ENCODE measurements at regions not wholly inside any gene's neighbourhood (a gene's known extent, or its start where the extent isn't known, plus 50 kb on each side); places are given as distances from the start of the nearest gene placed in this dataset.

- ChIA-PET POLR2A (no interaction called here), CTCF (no interaction called here)
- intact Hi-C loops (cut with micrococcal nuclease), result no loop called here
- H3K4me1 Mint-ChIP-seq (ENCODE audit: insufficient read depth, unreplicated experiment), result peaks cover 10% of the 10 kb centered on the region
- no peaks in the 10 kb centered on the region for H3K27me3 Mint-ChIP-seq (ENCODE audit: insufficient read depth, unreplicated experiment)
- no peaks in the 10 kb centered on the region for H3K36me3 Mint-ChIP-seq (ENCODE audit: insufficient read depth, unreplicated experiment)
- no peak for TF ChIP-seq CTCF (IDR thresholded peaks at IDR 0.05; ENCODE audit: unreplicated experiment)
- DNase-seq (ENCODE audit: unreplicated experiment), result no peak
- no peak overlapping the region for H3K4me3 Mint-ChIP-seq (ENCODE audit: unreplicated experiment)
- H3K27ac Mint-ChIP-seq (ENCODE audit: low read depth, unreplicated experiment), result no peak overlapping the region
- no peaks in the 10 kb centered on the region for H3K9me3 Mint-ChIP-seq (ENCODE audit: unreplicated experiment)
- BruUV-seq (replicated peaks), result no TSS peak
Observed at GRCh38 chr5:24783596-24783995, 138.8 kb upstream of the CDH10 start.

- Mint-ChIP-seq H3K36me3 (ENCODE audit: insufficient read depth, unreplicated experiment) (no peaks in the 10 kb centered on the region), H3K9me3 (ENCODE audit: unreplicated experiment) (peaks cover 12% of the 10 kb centered on the region), H3K4me3 (ENCODE audit: unreplicated experiment) (no peak overlapping the region), H3K4me1 (ENCODE audit: insufficient read depth, unreplicated experiment) (peaks cover 7% of the 10 kb centered on the region), H3K27ac (ENCODE audit: low read depth, unreplicated experiment) (no peak overlapping the region), H3K27me3 (ENCODE audit: insufficient read depth, unreplicated experiment) (no peaks in the 10 kb centered on the region)
- intact Hi-C loops (cut with micrococcal nuclease), result no loop called here
- ChIA-PET CTCF (interaction anchor here (0.6 kb wide), 1 partner anchor 111 kb away, joined by 4 read pairs; no protein-coding TSS in a partner anchor), POLR2A (no interaction called here)
- DNase-seq (ENCODE audit: unreplicated experiment), result no peak
- TF ChIP-seq CTCF (IDR thresholded peaks at IDR 0.05; ENCODE audit: unreplicated experiment), result no peak
- BruUV-seq (replicated peaks), result no TSS peak
Observed at GRCh38 chr5:24777392-24777791, 132.6 kb upstream of the CDH10 start.

- no TSS peak for BruUV-seq (replicated peaks)
- TF ChIP-seq CTCF (IDR thresholded peaks at IDR 0.05; ENCODE audit: unreplicated experiment), result no peak
- no peaks in the 10 kb centered on the region for H3K27me3 Mint-ChIP-seq (ENCODE audit: insufficient read depth, unreplicated experiment)
- peak overlapping the region; percentile 33 for H3K27ac Mint-ChIP-seq (ENCODE audit: low read depth, unreplicated experiment)
- peaks cover 12% of the 10 kb centered on the region for H3K9me3 Mint-ChIP-seq (ENCODE audit: unreplicated experiment)
- CTCF ChIA-PET, result no interaction called here
- peaks cover 7% of the 10 kb centered on the region for H3K4me1 Mint-ChIP-seq (ENCODE audit: insufficient read depth, unreplicated experiment)
- POLR2A ChIA-PET, result interaction anchor here (0.7 to 1.3 kb wide), 2 partner anchors 9 to 99 kb away, joined by 3 read pairs; no protein-coding TSS in a partner anchor
- H3K36me3 Mint-ChIP-seq (ENCODE audit: insufficient read depth, unreplicated experiment), result no peaks in the 10 kb centered on the region
- DNase-seq (ENCODE audit: unreplicated experiment), result no peak
- intact Hi-C loops (cut with micrococcal nuclease), result no loop called here
- H3K4me3 Mint-ChIP-seq (ENCODE audit: unreplicated experiment), result no peak overlapping the region
Observed at GRCh38 chr5:24773261-24773660, 128.5 kb upstream of the CDH10 start.

GRCh38 chr5:24767086-24767485 lies 122.3 kb upstream of the CDH10 start:
- DNase-seq (ENCODE audit: unreplicated experiment), result no peak
- ChIA-PET POLR2A (interaction anchor here (0.6 kb wide), 1 partner anchor 66 kb away, joined by 3 read pairs; no protein-coding TSS in a partner anchor), CTCF (interaction anchor here (1.3 kb wide), 1 partner anchor 13 kb away, joined by 3 read pairs; no protein-coding TSS in a partner anchor)
- no peak overlapping the region for H3K4me3 Mint-ChIP-seq (ENCODE audit: unreplicated experiment)
- H3K27ac Mint-ChIP-seq (ENCODE audit: low read depth, unreplicated experiment), result no peak overlapping the region
- no peaks in the 10 kb centered on the region for H3K36me3 Mint-ChIP-seq (ENCODE audit: insufficient read depth, unreplicated experiment)
- intact Hi-C loops (cut with micrococcal nuclease), result no loop called here
- no peak for TF ChIP-seq CTCF (IDR thresholded peaks at IDR 0.05; ENCODE audit: unreplicated experiment)
- H3K27me3 Mint-ChIP-seq (ENCODE audit: insufficient read depth, unreplicated experiment), result no peaks in the 10 kb centered on the region
- no TSS peak for BruUV-seq (replicated peaks)
- no peaks in the 10 kb centered on the region for H3K9me3 Mint-ChIP-seq (ENCODE audit: unreplicated experiment)
- no peaks in the 10 kb centered on the region for H3K4me1 Mint-ChIP-seq (ENCODE audit: insufficient read depth, unreplicated experiment)

All from MCF 10A (cell line).